ENCODE measurements at regions not wholly inside any gene's neighbourhood (a gene's known extent, or its start where the extent isn't known, plus 50 kb on each side); places are given as distances from the start of the nearest gene placed in this dataset.

GRCh38 chr2:144572977-144573376 lies 53.1 kb upstream of the ZEB2 start:
- no peaks in the 10 kb centered on the region for H3K4me1 Mint-ChIP-seq (ENCODE audit: low read depth)
- Histone ChIP-seq H3K9me3 (ENCODE audit: control insufficient read depth in 1 of 2, insufficient read depth in 1 of 2, low read length in 2 of 2) (no peaks in the 10 kb centered on the region), H3K36me3 (ENCODE audit: insufficient read depth, low read length) (no peaks in the 10 kb centered on the region), H3K4me3 (ENCODE audit: low read length) (no peak overlapping the region), H3K4me1 (ENCODE audit: insufficient read depth, low read length) (no peaks in the 10 kb centered on the region), H3K27ac (ENCODE audit: low read depth in 1 of 2, low read length in 2 of 2) (no peak overlapping the region), H3K27me3 (ENCODE audit: control insufficient read depth in 1 of 2, insufficient read depth in 2 of 2, low read length in 2 of 2) (no peaks in the 10 kb centered on the region)
- no peaks in the 10 kb centered on the region for H3K36me3 Mint-ChIP-seq (ENCODE audit: low read depth)
- H3K4me3 Mint-ChIP-seq = no peak overlapping the region
- no peaks in the 10 kb centered on the region for H3K9me3 Mint-ChIP-seq
- no peak overlapping the region for H3K27ac Mint-ChIP-seq
- POLR2A ChIA-PET = no interaction called here
- DNase-seq (no peak), ATAC-seq (ENCODE audit: poor library complexity) (no peak)
- H3K27me3 Mint-ChIP-seq = peaks cover 5% of the 10 kb centered on the region
- TF ChIP-seq CTCF (IDR thresholded peaks at IDR 0.05) = no peak
- intact Hi-C loops (cut with DNase I, micrococcal nuclease) = no loop called here
- CTCF ChIA-PET = interaction anchor here (0.5 kb wide), 1 partner anchor 725 kb away, joined by 3 read pairs; no protein-coding TSS in a partner anchor

- CTCF ChIA-PET = no interaction called here
- POLR2A ChIA-PET = no interaction called here
- no peak for ATAC-seq (ENCODE audit: poor library complexity)
- H3K36me3 Mint-ChIP-seq (ENCODE audit: low read depth) = no peaks in the 10 kb centered on the region
- H3K9me3 Mint-ChIP-seq = no peaks in the 10 kb centered on the region
- H3K27ac Mint-ChIP-seq = no peak overlapping the region
- H3K27me3 Mint-ChIP-seq = peaks cover 5% of the 10 kb centered on the region
- no peaks in the 10 kb centered on the region for H3K9me3 ChIP-seq (ENCODE audit: control insufficient read depth in 1 of 2, insufficient read depth in 1 of 2, low read length in 2 of 2)
- H3K27ac ChIP-seq (ENCODE audit: low read depth in 1 of 2, low read length in 2 of 2) = no peak overlapping the region
- no peak overlapping the region for H3K4me3 ChIP-seq (ENCODE audit: low read length)
- no peaks in the 10 kb centered on the region for H3K4me1 Mint-ChIP-seq (ENCODE audit: low read depth)
- TF ChIP-seq CTCF (IDR thresholded peaks at IDR 0.05) = no peak
- intact Hi-C loops (cut with DNase I, micrococcal nuclease) = no loop called here
- no peaks in the 10 kb centered on the region for H3K27me3 ChIP-seq (ENCODE audit: control insufficient read depth in 1 of 2, insufficient read depth in 2 of 2, low read length in 2 of 2)
- no peaks in the 10 kb centered on the region for H3K4me1 ChIP-seq (ENCODE audit: insufficient read depth, low read length)
- no peak overlapping the region for H3K4me3 Mint-ChIP-seq
- DNase-seq = no peak
- no peaks in the 10 kb centered on the region for H3K36me3 ChIP-seq (ENCODE audit: insufficient read depth, low read length)
Observed at GRCh38 chr2:144571770-144572169, 51.9 kb upstream of the ZEB2 start.

- CTCF ChIA-PET = no interaction called here
- Mint-ChIP-seq H3K27ac (no peak overlapping the region), H3K27me3 (peaks cover 5% of the 10 kb centered on the region), H3K4me1 (ENCODE audit: low read depth) (no peaks in the 10 kb centered on the region), H3K4me3 (no peak overlapping the region), H3K36me3 (ENCODE audit: low read depth) (no peaks in the 10 kb centered on the region), H3K9me3 (no peaks in the 10 kb centered on the region)
- Histone ChIP-seq H3K27me3 (ENCODE audit: control insufficient read depth in 1 of 2, insufficient read depth in 2 of 2, low read length in 2 of 2) (no peaks in the 10 kb centered on the region), H3K27ac (ENCODE audit: low read depth in 1 of 2, low read length in 2 of 2) (no peak overlapping the region), H3K9me3 (ENCODE audit: control insufficient read depth in 1 of 2, insufficient read depth in 1 of 2, low read length in 2 of 2) (no peaks in the 10 kb centered on the region), H3K4me3 (ENCODE audit: low read length) (no peak overlapping the region), H3K36me3 (ENCODE audit: insufficient read depth, low read length) (no peaks in the 10 kb centered on the region), H3K4me1 (ENCODE audit: insufficient read depth, low read length) (no peaks in the 10 kb centered on the region)
- DNase-seq (peak in 1 of 14 experiments; percentile 49), ATAC-seq (ENCODE audit: poor library complexity) (no peak)
- intact Hi-C loops (cut with DNase I, micrococcal nuclease) = no loop called here
- POLR2A ChIA-PET = no interaction called here
- no peak for TF ChIP-seq CTCF (IDR thresholded peaks at IDR 0.05)
Observed at GRCh38 chr2:144570566-144570965, 50.6 kb upstream of the ZEB2 start.
